Erythroblast (primary cell): ENCODE measurements at regions not wholly inside any gene's neighbourhood (a gene's known extent, or its start where the extent isn't known, plus 50 kb on each side); places are given as distances from the start of the nearest gene placed in this dataset.

ENCODE experiments used
- GATA1 ChIP-seq: IDR thresholded peaks from 2 replicates; pipeline ENCODE4 v1.6.1; 2011; ENCODE audit warnings: low read depth, mild to moderate bottlenecking, control low read depth, low read length, moderate library complexity
- POLR2A ChIP-seq: IDR thresholded peaks from 2 replicates; pipeline ENCODE4 v1.6.1; 2011; ENCODE audit warnings: mild to moderate bottlenecking, low read length

GRCh38 chr22:48920776-48921241 lies 906.9 kb downstream of the BRD1 start:
- TF ChIP-seq POLR2A, result no peak
- TF ChIP-seq GATA1, result no peak
